ENCODE measurements at regions not wholly inside any gene's neighbourhood (a gene's known extent, or its start where the extent isn't known, plus 50 kb on each side); places are given as distances from the start of the nearest gene placed in this dataset.

- Mint-ChIP-seq H3K36me3 (ENCODE audit: low read depth) (peaks cover 4% of the 10 kb centered on the region; the same call in 1 of the 3 replicates), H3K27ac (no peak overlapping the region), H3K27me3 (ENCODE audit: insufficient read depth, low read depth, poor library complexity) (no peaks in the 10 kb centered on the region), H3K4me3 (no peak overlapping the region), H3K9me3 (no peaks in the 10 kb centered on the region; the same call in 2 of the 3 replicates), H3K4me1 (peaks cover 11% of the 10 kb centered on the region)
- Histone ChIP-seq H3K27me3 (ENCODE audit: insufficient read depth) (no peaks in the 10 kb centered on the region), H3K36me3 (ENCODE audit: insufficient read depth) (no peaks in the 10 kb centered on the region), H3F3A (replicated peaks; ENCODE audit: low read depth) (no peaks in the 10 kb centered on the region), H3K4me1 (ENCODE audit: insufficient read depth) (peaks cover 13% of the 10 kb centered on the region), H4K20me1 (replicated peaks; ENCODE audit: insufficient read depth) (no peaks in the 10 kb centered on the region), H3K4me2 (no peak overlapping the region), H3K4me3 (no peak overlapping the region), H3K27ac (ENCODE audit: low read depth) (no peak overlapping the region), H3K9me2 (ENCODE audit: insufficient read depth) (no peaks in the 10 kb centered on the region), H2AFZ (no peak overlapping the region), H3K79me2 (replicated peaks; ENCODE audit: insufficient read depth) (no peaks in the 10 kb centered on the region)
- ATAC-seq (no peak), DNase-seq (ENCODE audit: low spot score) (no peak)
- TF ChIP-seq NANOG (IDR thresholded peaks at IDR 0.05; ENCODE audit: borderline replicate concordance) (no peak), REST (IDR thresholded peaks at IDR 0.05; ENCODE audit: unreplicated experiment) (no peak), STAT1 (IDR thresholded peaks at IDR 0.05; ENCODE audit: unreplicated experiment) (no peak), POLR2AphosphoS5 (IDR thresholded peaks at IDR 0.05; ENCODE audit: low read depth) (no peak), EZH2phosphoT487 (IDR thresholded peaks at IDR 0.05; ENCODE audit: unreplicated experiment) (no peak), ZNF331 (CRISPR knock-in tag; IDR thresholded peaks at IDR 0.05; ENCODE audit: low read depth) (no peak), CREB1 (CRISPR knock-in tag; IDR thresholded peaks at IDR 0.05; ENCODE audit: low read depth) (no peak), EZH2 (IDR thresholded peaks at IDR 0.05; ENCODE audit: low read depth, unreplicated experiment) (no peak), JUNB (IDR thresholded peaks at IDR 0.05; ENCODE audit: unreplicated experiment) (no peak), ZNF462 (CRISPR knock-in tag; IDR thresholded peaks at IDR 0.05) (no peak)
- TF ChIP-seq, protein P1, sequence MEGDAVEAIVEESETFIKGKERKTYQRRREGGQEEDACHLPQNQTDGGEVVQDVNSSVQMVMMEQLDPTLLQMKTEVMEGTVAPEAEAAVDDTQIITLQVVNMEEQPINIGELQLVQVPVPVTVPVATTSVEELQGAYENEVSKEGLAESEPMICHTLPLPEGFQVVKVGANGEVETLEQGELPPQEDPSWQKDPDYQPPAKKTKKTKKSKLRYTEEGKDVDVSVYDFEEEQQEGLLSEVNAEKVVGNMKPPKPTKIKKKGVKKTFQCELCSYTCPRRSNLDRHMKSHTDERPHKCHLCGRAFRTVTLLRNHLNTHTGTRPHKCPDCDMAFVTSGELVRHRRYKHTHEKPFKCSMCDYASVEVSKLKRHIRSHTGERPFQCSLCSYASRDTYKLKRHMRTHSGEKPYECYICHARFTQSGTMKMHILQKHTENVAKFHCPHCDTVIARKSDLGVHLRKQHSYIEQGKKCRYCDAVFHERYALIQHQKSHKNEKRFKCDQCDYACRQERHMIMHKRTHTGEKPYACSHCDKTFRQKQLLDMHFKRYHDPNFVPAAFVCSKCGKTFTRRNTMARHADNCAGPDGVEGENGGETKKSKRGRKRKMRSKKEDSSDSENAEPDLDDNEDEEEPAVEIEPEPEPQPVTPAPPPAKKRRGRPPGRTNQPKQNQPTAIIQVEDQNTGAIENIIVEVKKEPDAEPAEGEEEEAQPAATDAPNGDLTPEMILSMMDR (conservative IDR thresholded peaks at IDR 0.05; ENCODE audit: low read depth in 2 of 2) = no peak
Observed at GRCh38 chr4:11817088-11817487, 388.4 kb upstream of the HS3ST1 start.
